Breast epithelium (tissue), 3 donors: ENCODE measurements at regions not wholly inside any gene's neighbourhood (a gene's known extent, or its start where the extent isn't known, plus 50 kb on each side); places are given as distances from the start of the nearest gene placed in this dataset.
"Not testable (repeated sequence)": the region's sequence is repeated elsewhere in the genome, so short reads cannot be mapped to it uniquely, and the experiment has no call there.

Experiments used
- POLR2A ChIP-seq: fragments of 450-650 bp; IDR thresholded peaks from one replicate; pipeline ENCODE4 v1.6.1; 2016; ENCODE audit warnings: antibody characterized with exemption, mild to moderate bottlenecking, moderate library complexity
- POLR2AphosphoS5 ChIP-seq, 3 donors: sonication (generic); formaldehyde crosslinking; IDR thresholded peaks; one replicate each; pipeline ENCODE4 v1.6.1; 2017; ENCODE audit warnings: antibody characterized with exemption in 3 of 3
- TF ChIP-seq, protein P1 (sequence below), 3 donors: fragments of 450-650 bp; IDR thresholded peaks; one replicate each; pipeline ENCODE4 v1.5.1; 2016 to 2017; ENCODE audit warnings: antibody characterized with exemption in 3 of 3, mild to moderate bottlenecking in 3 of 3, moderate library complexity in 3 of 3

DNA sequence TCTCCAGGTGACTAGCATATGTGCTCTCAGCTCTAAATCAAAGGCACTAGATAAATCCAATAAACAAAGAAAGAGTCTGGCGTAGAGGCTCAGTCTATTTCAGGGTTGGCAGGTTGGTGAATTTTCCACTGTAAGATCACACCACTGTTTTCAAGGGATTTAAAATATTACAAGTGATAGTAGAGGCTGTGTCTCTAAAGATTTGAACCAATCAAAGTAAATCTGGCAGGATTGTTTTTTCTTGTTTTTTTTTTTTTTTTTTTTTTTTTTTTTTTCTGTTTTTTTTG is 67.4 kb downstream of the MRPL57 start:
- TF ChIP-seq, protein P1, sequence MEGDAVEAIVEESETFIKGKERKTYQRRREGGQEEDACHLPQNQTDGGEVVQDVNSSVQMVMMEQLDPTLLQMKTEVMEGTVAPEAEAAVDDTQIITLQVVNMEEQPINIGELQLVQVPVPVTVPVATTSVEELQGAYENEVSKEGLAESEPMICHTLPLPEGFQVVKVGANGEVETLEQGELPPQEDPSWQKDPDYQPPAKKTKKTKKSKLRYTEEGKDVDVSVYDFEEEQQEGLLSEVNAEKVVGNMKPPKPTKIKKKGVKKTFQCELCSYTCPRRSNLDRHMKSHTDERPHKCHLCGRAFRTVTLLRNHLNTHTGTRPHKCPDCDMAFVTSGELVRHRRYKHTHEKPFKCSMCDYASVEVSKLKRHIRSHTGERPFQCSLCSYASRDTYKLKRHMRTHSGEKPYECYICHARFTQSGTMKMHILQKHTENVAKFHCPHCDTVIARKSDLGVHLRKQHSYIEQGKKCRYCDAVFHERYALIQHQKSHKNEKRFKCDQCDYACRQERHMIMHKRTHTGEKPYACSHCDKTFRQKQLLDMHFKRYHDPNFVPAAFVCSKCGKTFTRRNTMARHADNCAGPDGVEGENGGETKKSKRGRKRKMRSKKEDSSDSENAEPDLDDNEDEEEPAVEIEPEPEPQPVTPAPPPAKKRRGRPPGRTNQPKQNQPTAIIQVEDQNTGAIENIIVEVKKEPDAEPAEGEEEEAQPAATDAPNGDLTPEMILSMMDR (IDR thresholded peaks at IDR 0.05) = not testable (repeated sequence)
- TF ChIP-seq POLR2AphosphoS5 (IDR thresholded peaks at IDR 0.05); POLR2A: not testable (repeated sequence)
